Posterior cingulate gyrus (tissue), 11 donors: ENCODE measurements at regions not wholly inside any gene's neighbourhood (a gene's known extent, or its start where the extent isn't known, plus 50 kb on each side); places are given as distances from the start of the nearest gene placed in this dataset.
A peak's percentile ranks its signal among the peaks of the same experiment; 100 is the strongest.
"Not testable (repeated sequence)": the region's sequence is repeated elsewhere in the genome, so short reads cannot be mapped to it uniquely, and the experiment has no call there.

Experiments
- DNase-seq, 10 donors: peaks; one replicate each; pipeline versions ENCODE4 v3.0.0 to v3.0.0-alpha.2; 2020 to 2021; ENCODE audit warnings: mixed read lengths in 3 of 10
- intact Hi-C: fragments of 100-400 bp; cut with DNase I; formaldehyde crosslinking; loops from one replicate; pipeline ENCODE4 v1.15.1; 2023

- intact Hi-C loops = no loop called here
- DNase-seq = no peak
Measured at GRCh38 chr1:213519098-213519497, 468.1 kb downstream of the RPS6KC1 start.

- DNase-seq = no peak
- intact Hi-C loops = no loop called here
Measured at GRCh38 chr1:213521206-213521605, 466.6 kb upstream of the PROX1 start.

GRCh38 chr1:213523781-213524398, 463.9 kb upstream of the PROX1 start:
- DNase-seq = peak in 7 of 10 donors; percentile 25 to 88 (median 38)
- intact Hi-C loops = no loop called here

GRCh38 chr1:213526306-213526705, 461.5 kb upstream of the PROX1 start:
- intact Hi-C loops = no loop called here
- DNase-seq = no peak

- intact Hi-C loops = no loop called here
- DNase-seq = no peak
Measured at GRCh38 chr1:213530611-213531320, 457.0 kb upstream of the PROX1 start.

- DNase-seq = no peak
Measured at GRCh38 chr1:213531369-213532310, 456.1 kb upstream of the PROX1 start.

GRCh38 chr1:213533125-213533524, 454.6 kb upstream of the PROX1 start:
- no peak for DNase-seq
- intact Hi-C loops = no loop called here

More at GRCh38 chr1:213531369-213532310, 456.1 kb upstream of the PROX1 start:
- intact Hi-C loops = no loop called here

GRCh38 chr1:213535679-213536078, 452.1 kb upstream of the PROX1 start:
- intact Hi-C loops = no loop called here
- DNase-seq = no peak

- no peak for DNase-seq
- intact Hi-C loops = no loop called here
Measured at GRCh38 chr1:213538251-213538650, 449.5 kb upstream of the PROX1 start.

GRCh38 chr1:213539464-213539863, 448.3 kb upstream of the PROX1 start:
- no peak for DNase-seq
- intact Hi-C loops = no loop called here

- no peak for DNase-seq
- intact Hi-C loops = no loop called here
Measured at GRCh38 chr1:213541641-213542040, 446.1 kb upstream of the PROX1 start.

- intact Hi-C loops = not testable (repeated sequence)
Measured at GRCh38 chr1:213545181-213545580, 442.6 kb upstream of the PROX1 start.

GRCh38 chr1:213549982-213550381, 437.8 kb upstream of the PROX1 start:
- intact Hi-C loops = no loop called here
- DNase-seq = no peak

More at GRCh38 chr1:213545181-213545580, 442.6 kb upstream of the PROX1 start:
- not testable (repeated sequence) for DNase-seq

- no peak for DNase-seq
- intact Hi-C loops = no loop called here
Measured at GRCh38 chr1:213550804-213551203, 437.0 kb upstream of the PROX1 start.

GRCh38 chr1:213552045-213552444, 435.7 kb upstream of the PROX1 start:
- no peak for DNase-seq
- intact Hi-C loops = no loop called here

- no peak for DNase-seq
- intact Hi-C loops = loop anchor here (10.0 kb wide), 1 partner anchor 565 kb away; no protein-coding TSS in a partner anchor
Measured at GRCh38 chr1:213560226-213560625, 427.5 kb upstream of the PROX1 start.

GRCh38 chr1:213561870-213562269, 425.9 kb upstream of the PROX1 start:
- no peak for DNase-seq
- intact Hi-C loops = loop anchor here (10.0 kb wide), 1 partner anchor 563 kb away; no protein-coding TSS in a partner anchor

- DNase-seq = no peak
- intact Hi-C loops = loop anchor here (10.0 kb wide), 1 partner anchor 561 kb away; no protein-coding TSS in a partner anchor
Measured at GRCh38 chr1:213564215-213564659, 423.5 kb upstream of the PROX1 start.

GRCh38 chr1:213568929-213569815, 418.6 kb upstream of the PROX1 start:
- intact Hi-C loops = loop anchor here (10.0 kb wide), 1 partner anchor 556 kb away; no protein-coding TSS in a partner anchor
- no peak for DNase-seq

GRCh38 chr1:213569816-213570150, 418.0 kb upstream of the PROX1 start:
- no peak for DNase-seq
- intact Hi-C loops = loop anchor here (10.0 kb wide), 1 partner anchor 555 kb away; no protein-coding TSS in a partner anchor
